ENCODE measurements at regions not wholly inside any gene's neighbourhood (a gene's known extent, or its start where the extent isn't known, plus 50 kb on each side); places are given as distances from the start of the nearest gene placed in this dataset.
"Not testable (repeated sequence)": the region's sequence is repeated elsewhere in the genome, so short reads cannot be mapped to it uniquely, and the experiment has no call there.

DNA sequence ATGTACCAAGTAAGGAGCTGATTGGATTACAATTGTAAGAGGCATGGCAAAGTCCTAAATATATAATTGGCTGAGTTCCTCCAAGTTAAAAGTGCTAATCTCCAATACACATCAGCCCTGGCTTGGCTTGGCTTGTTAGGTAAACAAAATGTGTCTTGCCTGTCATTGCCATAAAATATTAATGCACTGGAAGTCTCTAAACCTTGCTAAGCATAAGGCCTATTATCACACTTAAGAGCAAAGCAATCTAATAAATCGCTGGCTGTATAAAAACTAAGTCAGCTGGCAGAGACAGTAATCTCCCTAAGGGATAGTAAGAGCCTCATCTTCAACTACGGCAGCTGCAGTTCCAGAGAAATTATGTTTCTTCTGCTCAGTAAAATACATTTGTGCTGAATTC, 418.6 kb upstream of the GRAMD2B start:
- no peak overlapping the region for H3K27ac ChIP-seq (ENCODE audit: low read depth, low read length)
- no peaks in the 10 kb centered on the region for H3K36me3 ChIP-seq (ENCODE audit: control insufficient read depth, insufficient read depth, low read length)

DNA sequence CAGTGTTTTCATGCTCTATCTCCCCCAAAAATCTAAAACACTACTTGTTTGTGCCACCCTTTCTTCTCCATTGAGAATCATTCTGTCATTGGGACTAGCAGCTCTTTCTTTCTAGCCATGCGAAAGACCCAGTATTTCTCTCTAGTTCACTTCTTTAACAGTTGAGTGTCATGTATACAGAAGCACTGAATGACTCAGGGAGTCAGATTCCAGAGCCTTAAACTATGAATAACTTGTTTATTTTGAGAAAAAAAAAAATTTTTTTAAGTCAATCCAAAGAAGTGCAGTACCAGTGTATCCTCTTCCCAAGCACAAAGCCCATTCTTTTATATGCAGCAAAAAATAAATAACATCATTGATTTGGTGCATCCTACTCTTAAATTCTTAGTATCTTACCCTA, 415.4 kb upstream of the GRAMD2B start:
- peaks cover 9% of the 10 kb centered on the region for H3K4me1 ChIP-seq (ENCODE audit: control insufficient read depth, insufficient read depth, low read length)
- H3K27ac ChIP-seq (ENCODE audit: low read depth, low read length) = no peak overlapping the region
- H3K9me3 ChIP-seq (ENCODE audit: control insufficient read depth, insufficient read depth, low read depth, low read length) = no peaks in the 10 kb centered on the region
- no peak overlapping the region for H3K9ac ChIP-seq (ENCODE audit: low read length)
- H3K4me3 ChIP-seq (ENCODE audit: low read depth, low read length) = no peak overlapping the region
- no peaks in the 10 kb centered on the region for H3K27me3 ChIP-seq (ENCODE audit: control insufficient read depth, insufficient read depth, low read length)
- no peaks in the 10 kb centered on the region for H3K36me3 ChIP-seq (ENCODE audit: control insufficient read depth, insufficient read depth, low read length)

More for the DNA sequence above, 418.6 kb upstream of the GRAMD2B start:
- Histone ChIP-seq H3K4me1 (ENCODE audit: control insufficient read depth, insufficient read depth, low read length) (peaks cover 12% of the 10 kb centered on the region), H3K9me3 (ENCODE audit: control insufficient read depth, insufficient read depth, low read depth, low read length) (no peaks in the 10 kb centered on the region), H3K27me3 (ENCODE audit: control insufficient read depth, insufficient read depth, low read length) (no peaks in the 10 kb centered on the region), H3K4me3 (ENCODE audit: low read depth, low read length) (no peak overlapping the region), H3K9ac (ENCODE audit: low read length) (no peak overlapping the region)

- no peaks in the 10 kb centered on the region for H3K36me3 ChIP-seq (ENCODE audit: control insufficient read depth, insufficient read depth, low read length)
- no peak overlapping the region for H3K4me3 ChIP-seq (ENCODE audit: low read depth, low read length)
- no peak overlapping the region for H3K9ac ChIP-seq (ENCODE audit: low read length)
- H3K4me1 ChIP-seq (ENCODE audit: control insufficient read depth, insufficient read depth, low read length) = peaks cover 20% of the 10 kb centered on the region
- H3K27me3 ChIP-seq (ENCODE audit: control insufficient read depth, insufficient read depth, low read length) = no peaks in the 10 kb centered on the region
- no peaks in the 10 kb centered on the region for H3K9me3 ChIP-seq (ENCODE audit: control insufficient read depth, insufficient read depth, low read depth, low read length)
- H3K27ac ChIP-seq (ENCODE audit: low read depth, low read length) = 0 out of 2 replicates have a peak overlapping the region, but pooled peaks have one; percentile 7
Measured at GRCh38 chr5:126009566-126009965, 413.6 kb upstream of the GRAMD2B start.

DNA sequence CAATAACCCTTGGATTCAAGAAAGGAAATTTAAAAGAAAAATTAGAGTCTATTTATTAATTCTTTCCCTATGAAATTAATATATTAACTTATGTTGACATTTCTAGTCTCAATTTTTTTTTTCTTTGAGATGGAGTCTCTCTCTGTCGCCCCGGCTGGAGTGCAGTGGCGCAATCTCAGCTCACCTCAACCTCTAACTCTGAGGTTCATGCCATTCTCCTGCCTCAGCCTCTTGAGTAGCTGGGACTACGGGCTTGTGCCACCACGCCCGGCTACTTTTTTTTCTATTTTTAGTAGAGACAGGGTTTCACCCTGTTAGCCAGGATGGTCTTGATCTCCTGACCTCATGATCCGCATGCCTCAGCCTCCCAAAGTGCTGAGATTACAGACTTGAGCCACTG, 411.7 kb upstream of the GRAMD2B start:
- not testable (repeated sequence) for H3K27ac ChIP-seq (ENCODE audit: low read depth, low read length); H3K27me3 ChIP-seq (ENCODE audit: control insufficient read depth, insufficient read depth, low read length); H3K36me3 ChIP-seq (ENCODE audit: control insufficient read depth, insufficient read depth, low read length); H3K4me3 ChIP-seq (ENCODE audit: low read depth, low read length); H3K9ac ChIP-seq (ENCODE audit: low read length); H3K9me3 ChIP-seq (ENCODE audit: control insufficient read depth, insufficient read depth, low read depth, low read length)
- peaks cover 36% of the 10 kb centered on the region for H3K4me1 ChIP-seq (ENCODE audit: control insufficient read depth, insufficient read depth, low read length)

GRCh38 chr5:126014676-126015075, 408.5 kb upstream of the GRAMD2B start:
- Histone ChIP-seq H3K36me3 (ENCODE audit: control insufficient read depth, insufficient read depth, low read length) (no peaks in the 10 kb centered on the region), H3K9me3 (ENCODE audit: control insufficient read depth, insufficient read depth, low read depth, low read length) (no peaks in the 10 kb centered on the region), H3K4me1 (ENCODE audit: control insufficient read depth, insufficient read depth, low read length) (peaks cover 31% of the 10 kb centered on the region), H3K4me3 (ENCODE audit: low read depth, low read length) (no peak overlapping the region), H3K27ac (ENCODE audit: low read depth, low read length) (no peak overlapping the region), H3K27me3 (ENCODE audit: control insufficient read depth, insufficient read depth, low read length) (no peaks in the 10 kb centered on the region), H3K9ac (ENCODE audit: low read length) (no peak overlapping the region)

GRCh38 chr5:126015235-126016181, 407.7 kb upstream of the GRAMD2B start:
- Histone ChIP-seq H3K9me3 (ENCODE audit: control insufficient read depth, insufficient read depth, low read depth, low read length) (no peaks in the 10 kb centered on the region), H3K9ac (ENCODE audit: low read length) (no peak overlapping the region), H3K27me3 (ENCODE audit: control insufficient read depth, insufficient read depth, low read length) (no peaks in the 10 kb centered on the region), H3K4me3 (ENCODE audit: low read depth, low read length) (no peak overlapping the region), H3K4me1 (ENCODE audit: control insufficient read depth, insufficient read depth, low read length) (peaks cover 31% of the 10 kb centered on the region), H3K27ac (ENCODE audit: low read depth, low read length) (no peak overlapping the region), H3K36me3 (ENCODE audit: control insufficient read depth, insufficient read depth, low read length) (no peaks in the 10 kb centered on the region)

DNA sequence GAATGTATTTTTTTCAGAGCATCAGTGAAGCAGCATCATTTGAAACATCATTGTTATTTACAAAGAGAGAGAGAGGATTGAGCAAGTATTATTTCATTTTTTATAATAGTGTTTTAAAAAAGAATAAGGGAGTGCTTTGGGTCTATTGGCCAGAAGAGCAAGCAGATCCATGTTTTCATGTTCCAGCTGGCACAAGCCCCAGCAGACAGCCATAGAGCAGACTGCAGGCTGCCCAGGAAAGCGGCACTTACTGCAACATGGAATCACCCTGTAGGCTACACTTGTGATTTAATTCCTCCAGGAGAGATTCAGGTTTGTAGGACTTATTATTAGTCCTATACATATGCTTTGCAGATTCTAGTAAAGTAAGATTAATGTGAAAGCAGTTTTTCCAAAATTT, 407.0 kb upstream of the GRAMD2B start:
- Histone ChIP-seq H3K27ac (ENCODE audit: low read depth, low read length) (no peak overlapping the region), H3K4me3 (ENCODE audit: low read depth, low read length) (no peak overlapping the region), H3K27me3 (ENCODE audit: control insufficient read depth, insufficient read depth, low read length) (no peaks in the 10 kb centered on the region), H3K9ac (ENCODE audit: low read length) (no peak overlapping the region), H3K4me1 (ENCODE audit: control insufficient read depth, insufficient read depth, low read length) (peaks cover 31% of the 10 kb centered on the region), H3K36me3 (ENCODE audit: control insufficient read depth, insufficient read depth, low read length) (no peaks in the 10 kb centered on the region), H3K9me3 (ENCODE audit: control insufficient read depth, insufficient read depth, low read depth, low read length) (0 out of 2 replicates have a peak, but pooled peaks cover 4% of the 10 kb centered on the region)

DNA sequence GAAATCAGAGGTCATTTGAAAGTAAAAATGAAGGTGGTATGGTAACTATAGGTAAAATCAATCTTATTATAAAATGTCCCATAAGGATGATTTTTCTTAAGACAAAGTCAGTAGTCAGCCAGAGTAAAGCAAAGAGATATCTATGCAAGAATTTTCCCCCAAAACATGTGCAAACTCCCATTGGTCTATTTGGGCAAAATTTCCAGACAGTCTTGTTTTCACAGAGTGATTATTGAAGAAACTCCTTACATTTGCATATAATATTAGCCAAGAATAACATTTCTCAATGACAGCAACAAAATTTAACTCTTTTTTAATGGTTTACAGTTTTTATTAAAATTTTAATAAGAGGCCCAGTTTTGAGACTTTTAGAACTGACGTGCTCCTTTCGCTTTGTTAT, 406.1 kb upstream of the GRAMD2B start:
- H3K9me3 ChIP-seq (ENCODE audit: control insufficient read depth, insufficient read depth, low read depth, low read length) = 0 out of 2 replicates have a peak, but pooled peaks cover 4% of the 10 kb centered on the region

GRCh38 chr5:126020770-126021169, 402.4 kb upstream of the GRAMD2B start:
- Histone ChIP-seq H3K27me3 (ENCODE audit: control insufficient read depth, insufficient read depth, low read length) (no peaks in the 10 kb centered on the region), H3K9me3 (ENCODE audit: control insufficient read depth, insufficient read depth, low read depth, low read length) (0 out of 2 replicates have a peak, but pooled peaks cover 4% of the 10 kb centered on the region), H3K36me3 (ENCODE audit: control insufficient read depth, insufficient read depth, low read length) (no peaks in the 10 kb centered on the region), H3K4me1 (ENCODE audit: control insufficient read depth, insufficient read depth, low read length) (peaks cover 8% of the 10 kb centered on the region), H3K4me3 (ENCODE audit: low read depth, low read length) (no peak overlapping the region), H3K27ac (ENCODE audit: low read depth, low read length) (no peak overlapping the region), H3K9ac (ENCODE audit: low read length) (no peak overlapping the region)

More for the DNA sequence above, 406.1 kb upstream of the GRAMD2B start:
- Histone ChIP-seq H3K36me3 (ENCODE audit: control insufficient read depth, insufficient read depth, low read length) (no peaks in the 10 kb centered on the region), H3K4me1 (ENCODE audit: control insufficient read depth, insufficient read depth, low read length) (peaks cover 31% of the 10 kb centered on the region), H3K9ac (ENCODE audit: low read length) (no peak overlapping the region), H3K27ac (ENCODE audit: low read depth, low read length) (no peak overlapping the region), H3K27me3 (ENCODE audit: control insufficient read depth, insufficient read depth, low read length) (no peaks in the 10 kb centered on the region), H3K4me3 (ENCODE audit: low read depth, low read length) (no peak overlapping the region)

- H3K4me3 ChIP-seq (ENCODE audit: low read depth, low read length) = no peak overlapping the region
- no peak overlapping the region for H3K9ac ChIP-seq (ENCODE audit: low read length)
- no peaks in the 10 kb centered on the region for H3K36me3 ChIP-seq (ENCODE audit: control insufficient read depth, insufficient read depth, low read length)
- no peaks in the 10 kb centered on the region; the same call in 1 of the 2 replicates for H3K4me1 ChIP-seq (ENCODE audit: control insufficient read depth, insufficient read depth, low read length)
- H3K27me3 ChIP-seq (ENCODE audit: control insufficient read depth, insufficient read depth, low read length) = no peaks in the 10 kb centered on the region
- H3K9me3 ChIP-seq (ENCODE audit: control insufficient read depth, insufficient read depth, low read depth, low read length) = peaks cover 17% of the 10 kb centered on the region; the same call in 1 of the 2 replicates
- no peak overlapping the region for H3K27ac ChIP-seq (ENCODE audit: low read depth, low read length)
Measured at GRCh38 chr5:126023994-126024441, 399.2 kb upstream of the GRAMD2B start.

DNA sequence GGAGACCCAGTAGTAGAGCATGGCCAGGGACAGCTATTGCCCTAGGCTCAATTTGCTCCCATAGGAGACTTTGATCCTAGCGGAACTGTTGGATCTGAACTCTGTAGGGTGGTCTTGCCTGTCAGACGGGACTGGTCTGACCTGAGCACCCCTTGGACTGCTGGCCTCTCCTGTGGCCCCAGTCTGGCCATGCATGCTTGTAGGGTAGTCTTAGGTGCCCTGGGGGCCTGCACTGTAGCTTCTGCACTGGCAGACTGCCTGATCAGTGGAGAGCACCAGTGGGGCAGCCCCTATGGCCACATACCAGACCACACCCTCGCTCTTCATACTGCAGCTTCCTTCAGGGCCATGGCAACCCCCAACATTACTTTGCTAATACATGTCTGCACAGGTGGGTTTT, 396.1 kb upstream of the GRAMD2B start:
- no peaks in the 10 kb centered on the region for H3K4me1 ChIP-seq (ENCODE audit: control insufficient read depth, insufficient read depth, low read length)
- no peaks in the 10 kb centered on the region for H3K27me3 ChIP-seq (ENCODE audit: control insufficient read depth, insufficient read depth, low read length)
- peaks cover 19% of the 10 kb centered on the region; the same call in 1 of the 2 replicates for H3K9me3 ChIP-seq (ENCODE audit: control insufficient read depth, insufficient read depth, low read depth, low read length)
- H3K36me3 ChIP-seq (ENCODE audit: control insufficient read depth, insufficient read depth, low read length) = no peaks in the 10 kb centered on the region
- no peak overlapping the region for H3K27ac ChIP-seq (ENCODE audit: low read depth, low read length)
- no peak overlapping the region for H3K4me3 ChIP-seq (ENCODE audit: low read depth, low read length)
- no peak overlapping the region for H3K9ac ChIP-seq (ENCODE audit: low read length)

Data from HUES6 (cell line).